ENCODE measurements at regions not wholly inside any gene's neighbourhood (a gene's known extent, or its start where the extent isn't known, plus 50 kb on each side); places are given as distances from the start of the nearest gene placed in this dataset.

DNA sequence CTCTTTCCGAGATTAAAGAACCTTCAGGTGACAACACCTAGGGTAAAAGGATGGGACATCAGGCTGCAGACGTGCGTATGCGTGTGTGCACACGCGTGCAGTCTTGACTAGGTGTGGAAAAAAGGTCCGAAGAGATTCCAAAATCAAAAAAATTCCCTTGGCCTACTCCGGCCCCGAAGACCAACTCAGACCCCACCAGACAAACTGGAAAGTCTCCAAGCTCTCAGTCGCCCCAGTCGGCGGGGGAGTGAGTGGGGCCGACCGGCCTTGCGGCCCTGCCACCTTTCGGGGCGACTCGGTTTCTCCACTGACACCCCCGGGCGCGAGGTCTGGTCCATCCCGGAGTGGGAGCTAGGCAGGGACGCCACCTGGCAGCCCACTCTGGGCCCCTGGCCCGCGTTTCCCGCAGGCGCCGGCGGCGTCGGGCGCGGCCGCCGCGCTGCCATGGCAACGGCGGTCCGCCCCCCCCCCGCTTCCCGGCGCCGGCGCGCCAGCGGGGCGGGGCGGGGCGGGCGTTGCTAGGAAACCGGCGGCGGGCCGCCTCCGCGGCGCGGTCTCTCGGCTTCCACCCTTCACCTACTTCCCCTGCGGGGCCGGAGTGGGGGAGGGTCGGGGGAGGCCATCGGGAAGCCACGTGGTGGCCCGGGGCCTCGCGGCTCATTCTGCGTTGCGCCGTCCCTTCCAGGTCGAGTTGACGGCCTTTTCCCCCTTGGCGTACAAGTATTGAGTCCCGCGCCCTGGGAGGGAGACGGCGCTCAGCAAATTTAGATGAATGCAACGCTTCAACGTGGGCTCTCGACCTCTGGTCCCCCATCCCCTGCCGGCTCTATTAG is 253.1 kb downstream of the EFCAB11 start:
- Histone ChIP-seq H4K20me1 (ENCODE audit: insufficient read depth) (no peaks in the 10 kb centered on the region), H3K9ac (no peak overlapping the region), H3K4me2 (0 out of 2 replicates have a peak overlapping the region, but pooled peaks have one; percentile 29), H3K27me3 (ENCODE audit: insufficient read depth, low read depth) (no peaks in the 10 kb centered on the region), H3K36me3 (ENCODE audit: insufficient read depth) (no peaks in the 10 kb centered on the region), H2AFZ (ENCODE audit: low read depth) (peak overlapping the region; percentile 82), H3K4me3 (IDR thresholded peaks at IDR 0.05; ENCODE audit: insufficient read depth, low read depth, low read length) (no peak overlapping the region), H3K79me2 (ENCODE audit: insufficient read depth, low read depth) (no peaks in the 10 kb centered on the region), H3K27ac (no peak overlapping the region), H3K4me1 (ENCODE audit: low read depth, poor library complexity, severe bottlenecking) (peaks cover 5% of the 10 kb centered on the region)
- TF ChIP-seq, protein P1, sequence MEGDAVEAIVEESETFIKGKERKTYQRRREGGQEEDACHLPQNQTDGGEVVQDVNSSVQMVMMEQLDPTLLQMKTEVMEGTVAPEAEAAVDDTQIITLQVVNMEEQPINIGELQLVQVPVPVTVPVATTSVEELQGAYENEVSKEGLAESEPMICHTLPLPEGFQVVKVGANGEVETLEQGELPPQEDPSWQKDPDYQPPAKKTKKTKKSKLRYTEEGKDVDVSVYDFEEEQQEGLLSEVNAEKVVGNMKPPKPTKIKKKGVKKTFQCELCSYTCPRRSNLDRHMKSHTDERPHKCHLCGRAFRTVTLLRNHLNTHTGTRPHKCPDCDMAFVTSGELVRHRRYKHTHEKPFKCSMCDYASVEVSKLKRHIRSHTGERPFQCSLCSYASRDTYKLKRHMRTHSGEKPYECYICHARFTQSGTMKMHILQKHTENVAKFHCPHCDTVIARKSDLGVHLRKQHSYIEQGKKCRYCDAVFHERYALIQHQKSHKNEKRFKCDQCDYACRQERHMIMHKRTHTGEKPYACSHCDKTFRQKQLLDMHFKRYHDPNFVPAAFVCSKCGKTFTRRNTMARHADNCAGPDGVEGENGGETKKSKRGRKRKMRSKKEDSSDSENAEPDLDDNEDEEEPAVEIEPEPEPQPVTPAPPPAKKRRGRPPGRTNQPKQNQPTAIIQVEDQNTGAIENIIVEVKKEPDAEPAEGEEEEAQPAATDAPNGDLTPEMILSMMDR (conservative IDR thresholded peaks at IDR 0.05; ENCODE audit: low read depth, low read length), result no peak

DNA sequence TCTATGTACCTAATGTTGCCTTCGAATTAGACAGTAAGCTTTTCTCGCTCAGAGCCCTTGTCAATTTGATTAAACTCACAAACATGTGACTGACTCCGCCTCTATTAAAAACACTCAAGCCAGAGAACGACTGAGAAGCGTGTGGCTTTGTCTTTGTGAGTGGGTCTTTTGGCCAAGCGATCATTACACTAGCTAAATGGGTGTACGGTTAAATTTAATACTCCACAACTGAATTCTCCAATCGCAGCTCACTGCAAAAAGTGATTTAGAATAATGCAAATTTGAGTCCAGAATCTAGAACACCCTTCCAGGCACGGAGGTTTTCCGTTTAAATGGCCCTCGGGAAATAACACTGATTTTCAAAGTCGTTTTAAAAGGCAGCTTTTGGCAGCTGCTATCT is 253.7 kb downstream of the EFCAB11 start:
- Histone ChIP-seq H3K4me1 (ENCODE audit: low read depth, poor library complexity, severe bottlenecking) (peaks cover 5% of the 10 kb centered on the region), H3K4me3 (IDR thresholded peaks at IDR 0.05; ENCODE audit: insufficient read depth, low read depth, low read length) (no peak overlapping the region), H3K27me3 (ENCODE audit: insufficient read depth, low read depth) (no peaks in the 10 kb centered on the region), H4K20me1 (ENCODE audit: insufficient read depth) (no peaks in the 10 kb centered on the region), H3K9ac (no peak overlapping the region), H2AFZ (ENCODE audit: low read depth) (peak overlapping the region; percentile 26; the same call in 1 of the 2 replicates), H3K36me3 (ENCODE audit: insufficient read depth) (no peaks in the 10 kb centered on the region), H3K4me2 (no peak overlapping the region), H3K79me2 (ENCODE audit: insufficient read depth, low read depth) (no peaks in the 10 kb centered on the region), H3K27ac (no peak overlapping the region)
- TF ChIP-seq, protein P1 (conservative IDR thresholded peaks at IDR 0.05; ENCODE audit: low read depth, low read length), result no peak

DNA sequence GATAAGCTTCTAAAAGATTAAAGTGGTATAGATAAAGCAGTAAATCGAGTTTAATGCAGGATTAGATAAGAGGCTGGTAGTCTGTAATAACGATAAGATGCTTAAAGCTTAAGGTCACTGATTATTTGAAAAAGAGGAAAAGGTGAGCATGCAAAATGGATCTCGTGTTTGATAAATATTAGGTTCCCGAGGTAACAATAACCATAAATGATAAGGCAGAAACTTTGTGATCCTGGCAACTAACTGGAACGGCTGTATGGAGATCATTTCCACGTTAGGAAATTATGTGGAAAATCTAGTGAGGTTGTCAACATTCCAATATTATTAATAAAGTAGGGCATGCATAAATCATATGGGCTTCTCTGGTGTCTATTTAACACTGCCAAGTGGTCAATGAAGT is 255.5 kb downstream of the EFCAB11 start:
- Histone ChIP-seq H2AFZ (ENCODE audit: low read depth) (no peak overlapping the region), H3K9ac (no peak overlapping the region), H3K36me3 (ENCODE audit: insufficient read depth) (no peaks in the 10 kb centered on the region), H3K4me1 (ENCODE audit: low read depth, poor library complexity, severe bottlenecking) (peaks cover 5% of the 10 kb centered on the region), H3K4me2 (no peak overlapping the region), H3K27ac (no peak overlapping the region), H4K20me1 (ENCODE audit: insufficient read depth) (no peaks in the 10 kb centered on the region), H3K79me2 (ENCODE audit: insufficient read depth, low read depth) (no peaks in the 10 kb centered on the region), H3K27me3 (ENCODE audit: insufficient read depth, low read depth) (no peaks in the 10 kb centered on the region), H3K4me3 (IDR thresholded peaks at IDR 0.05; ENCODE audit: insufficient read depth, low read depth, low read length) (no peak overlapping the region)
- TF ChIP-seq, protein P1 (conservative IDR thresholded peaks at IDR 0.05; ENCODE audit: low read depth, low read length), result no peak

- Histone ChIP-seq H3K27me3 (ENCODE audit: insufficient read depth, low read depth) (no peaks in the 10 kb centered on the region), H3K36me3 (ENCODE audit: insufficient read depth) (no peaks in the 10 kb centered on the region), H3K4me2 (no peak overlapping the region), H3K9ac (no peak overlapping the region), H4K20me1 (ENCODE audit: insufficient read depth) (no peaks in the 10 kb centered on the region), H3K79me2 (ENCODE audit: insufficient read depth, low read depth) (no peaks in the 10 kb centered on the region), H3K4me1 (ENCODE audit: low read depth, poor library complexity, severe bottlenecking) (peaks cover 5% of the 10 kb centered on the region), H3K4me3 (IDR thresholded peaks at IDR 0.05; ENCODE audit: insufficient read depth, low read depth, low read length) (no peak overlapping the region), H2AFZ (ENCODE audit: low read depth) (no peak overlapping the region), H3K27ac (no peak overlapping the region)
- TF ChIP-seq, protein P1 (conservative IDR thresholded peaks at IDR 0.05; ENCODE audit: low read depth, low read length), result no peak
Observed at GRCh38 chr14:89697281-89698060, 257.1 kb downstream of the EFCAB11 start.
